Nucleus accumbens (tissue), 56 donors: ENCODE measurements at regions not wholly inside any gene's neighbourhood (a gene's known extent, or its start where the extent isn't known, plus 50 kb on each side); places are given as distances from the start of the nearest gene placed in this dataset.

Experiments used
- DNase-seq, 56 donors: peaks; one replicate each; lab custom pipeline; 2025; lab: John Stamatoyannopoulos, UW

DNA sequence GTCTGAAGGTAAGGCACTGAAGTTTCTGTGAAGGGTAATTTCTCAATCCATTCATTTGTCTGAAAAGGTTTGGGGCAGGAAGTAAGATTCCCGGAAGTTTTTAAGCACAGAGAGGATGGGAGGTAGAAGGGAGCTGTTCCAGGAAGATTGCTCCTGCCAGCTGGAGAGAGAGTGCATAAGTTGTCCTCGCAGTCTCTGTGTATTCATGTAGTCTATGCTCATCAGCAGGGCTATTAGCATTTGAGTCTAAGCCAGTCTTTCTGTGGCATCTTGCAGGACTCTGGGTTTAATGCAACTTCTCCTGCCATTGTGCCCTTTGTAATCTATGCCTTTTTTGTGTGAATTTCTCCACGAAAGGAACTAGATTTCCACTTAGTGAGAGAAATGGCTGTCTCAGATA lies 140.8 kb upstream of the FGGY start:
- DNase-seq: no peak

DNA sequence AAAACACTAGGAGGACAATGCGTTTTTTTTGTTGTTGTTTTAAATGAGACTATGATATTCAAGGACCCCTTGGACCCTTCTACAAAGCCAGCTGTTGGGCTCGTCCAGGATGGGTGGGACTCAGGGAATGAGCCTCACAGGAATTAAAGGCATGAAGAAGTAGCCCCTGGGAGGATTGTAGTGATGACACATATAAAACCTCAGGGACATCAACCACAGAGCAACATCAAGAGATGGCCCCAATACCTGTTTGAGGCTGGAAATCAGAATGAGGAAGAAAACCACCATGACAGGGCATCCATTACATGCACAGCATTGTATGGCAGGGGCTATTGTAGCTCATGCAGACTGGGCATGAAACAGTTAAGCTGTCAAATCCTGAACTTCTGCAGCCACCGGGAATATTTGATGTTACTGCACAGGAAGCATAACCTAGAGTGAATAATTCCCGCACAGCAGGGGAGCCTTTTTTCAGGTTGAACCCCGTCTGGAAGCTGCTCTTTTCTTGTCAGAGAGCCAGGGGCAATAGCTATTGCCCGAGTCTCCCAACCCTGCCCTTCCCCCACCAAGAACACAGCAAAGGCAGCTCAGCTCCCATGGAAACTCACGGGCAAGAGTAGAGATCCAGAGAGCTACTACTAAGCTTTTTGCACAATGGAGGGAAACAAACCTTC lies 140.2 kb upstream of the FGGY start:
- DNase-seq: peak in 8 of 56 donors; percentile 8 to 31 (median 16)

DNA sequence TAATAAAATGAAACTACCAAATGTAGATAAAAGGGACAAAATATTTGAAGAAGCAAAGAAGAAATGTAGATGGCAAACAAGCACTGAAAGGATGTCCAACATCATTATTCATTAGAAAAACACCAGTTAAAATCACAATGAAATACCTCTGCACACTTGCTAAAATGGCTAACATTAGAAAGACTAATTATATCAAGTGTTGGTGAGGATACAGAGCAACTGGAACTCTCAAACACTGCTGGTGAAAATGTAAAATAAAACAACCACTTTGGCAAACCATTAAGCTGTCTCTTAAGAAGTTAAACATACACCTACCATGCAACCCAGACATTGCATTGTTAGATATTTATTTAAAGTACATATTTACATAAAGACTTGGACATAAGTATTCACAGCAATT lies 138.6 kb upstream of the FGGY start:
- DNase-seq: no peak

DNA sequence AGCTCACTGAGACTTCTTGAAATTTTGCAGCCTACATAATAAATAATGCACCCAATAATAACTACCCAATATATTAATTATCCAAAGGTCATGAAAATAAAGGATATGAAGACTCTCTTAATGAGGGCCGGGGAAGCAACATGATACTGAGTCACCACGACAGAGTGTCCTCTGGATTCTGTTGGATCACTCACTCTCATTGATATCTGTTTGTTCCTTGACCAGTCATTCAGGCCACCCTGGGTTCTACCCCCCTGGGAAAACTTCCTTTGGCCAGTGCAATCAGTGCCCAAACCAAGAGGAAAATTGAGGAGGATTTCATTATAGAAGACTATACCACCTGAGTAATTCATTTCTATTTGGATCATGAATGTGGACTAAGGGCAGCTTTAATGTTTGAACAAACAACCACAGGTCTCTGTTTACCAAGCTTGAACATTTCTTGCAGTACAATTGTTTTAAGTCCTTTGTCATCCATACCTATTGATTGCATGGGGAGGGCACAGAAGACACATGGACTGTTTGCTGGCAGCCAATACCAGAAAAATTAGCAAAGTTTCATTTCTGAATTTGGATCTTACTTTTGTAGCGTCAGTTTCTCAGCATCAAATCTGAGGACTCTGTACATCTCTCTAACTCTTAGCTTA lies 137.2 kb upstream of the FGGY start:
- DNase-seq: no peak

DNA sequence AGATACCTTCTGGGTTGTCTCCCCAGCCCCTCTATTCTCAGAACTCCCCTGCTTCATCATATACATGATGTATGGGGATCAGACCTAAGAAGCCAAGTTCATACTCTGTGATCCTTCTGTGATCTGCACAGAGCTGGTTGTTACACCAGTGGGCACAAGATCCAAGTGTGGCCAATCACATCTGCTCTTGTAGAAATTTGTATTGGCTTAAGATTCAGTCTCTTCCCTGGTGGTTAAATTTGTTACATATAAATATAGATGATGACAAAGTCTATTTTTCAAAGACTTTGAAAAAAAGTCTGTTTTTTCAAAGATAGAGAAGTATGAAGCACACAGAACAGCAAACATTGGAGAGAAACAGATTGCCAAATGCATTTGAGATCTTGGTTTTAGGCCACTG lies 135.8 kb upstream of the FGGY start:
- no peak for DNase-seq

DNA sequence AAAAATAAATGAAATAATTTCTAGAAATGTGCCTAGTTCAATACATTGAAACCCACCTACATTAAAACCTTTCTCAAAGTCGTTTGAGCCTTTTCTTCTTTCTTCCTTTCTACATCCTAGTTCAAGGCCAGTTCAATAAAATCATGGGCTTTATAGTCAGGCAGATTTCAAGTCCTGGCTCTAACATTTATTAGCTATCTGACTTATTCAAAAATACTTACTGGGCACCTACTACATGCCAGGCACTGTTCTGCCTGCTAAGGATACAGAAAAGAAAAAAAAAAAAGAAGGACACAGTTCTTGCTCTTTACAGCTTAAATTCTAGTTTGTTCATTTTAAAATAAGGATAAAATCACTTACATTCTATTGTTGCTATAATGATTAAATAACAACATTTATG lies 134.2 kb upstream of the FGGY start:
- no peak for DNase-seq

DNA sequence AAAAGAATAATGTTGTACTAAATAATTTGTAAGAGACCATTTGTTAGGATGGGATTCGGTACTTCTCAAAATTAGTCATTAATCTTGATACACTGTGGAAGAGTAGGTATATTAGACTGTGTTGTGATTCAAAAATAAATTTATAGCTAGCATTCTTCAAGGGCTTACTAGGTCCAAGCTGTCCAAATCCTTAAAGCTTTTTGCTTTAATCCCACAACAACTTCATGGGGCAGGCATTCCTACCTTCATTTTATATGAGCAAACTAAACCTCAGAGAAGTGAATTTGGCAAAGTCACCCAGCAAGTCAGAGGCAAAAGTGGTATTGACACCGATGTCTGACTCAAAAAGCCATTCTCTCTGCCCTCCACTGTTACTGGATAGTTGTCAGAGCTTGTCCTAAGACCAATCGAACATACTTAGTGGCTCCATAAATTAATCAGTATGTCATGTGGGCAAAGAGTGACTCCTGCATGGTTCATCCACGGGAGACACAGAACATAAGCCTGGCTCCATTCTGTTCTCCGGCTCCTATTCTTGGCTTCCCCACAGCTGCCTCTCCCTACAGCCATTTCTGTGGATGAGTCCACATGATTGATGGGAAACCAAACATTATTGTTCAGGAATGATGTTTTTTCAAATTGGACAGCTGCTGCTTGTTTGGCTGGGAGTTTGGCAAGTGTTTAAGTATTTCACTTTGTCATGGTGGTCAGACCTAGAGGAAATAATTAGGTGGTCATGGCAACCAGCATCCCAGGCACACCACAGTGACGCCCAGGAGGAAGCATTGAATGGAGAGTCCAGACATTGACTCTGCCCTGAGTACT lies 133.4 kb upstream of the FGGY start:
- DNase-seq: no peak

DNA sequence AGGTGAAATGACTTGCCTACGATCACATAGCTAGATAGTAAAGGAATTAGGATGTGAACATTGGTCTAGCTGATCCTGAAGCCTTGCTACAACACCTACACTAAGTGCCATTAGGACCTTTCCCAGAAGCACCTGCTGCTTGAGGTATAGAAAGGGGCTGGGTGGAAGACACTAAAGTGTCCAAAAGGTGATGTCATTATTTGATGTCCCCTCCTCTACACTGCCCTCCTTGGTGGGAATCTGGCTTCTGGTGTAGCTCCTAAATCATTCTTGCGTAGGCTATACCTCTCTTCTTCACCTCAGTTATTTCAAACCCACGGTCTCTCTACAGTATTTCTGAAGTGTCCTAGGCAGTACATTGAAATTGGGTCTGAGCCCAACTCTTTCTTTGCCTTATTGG lies 132.5 kb upstream of the FGGY start:
- DNase-seq: no peak

DNA sequence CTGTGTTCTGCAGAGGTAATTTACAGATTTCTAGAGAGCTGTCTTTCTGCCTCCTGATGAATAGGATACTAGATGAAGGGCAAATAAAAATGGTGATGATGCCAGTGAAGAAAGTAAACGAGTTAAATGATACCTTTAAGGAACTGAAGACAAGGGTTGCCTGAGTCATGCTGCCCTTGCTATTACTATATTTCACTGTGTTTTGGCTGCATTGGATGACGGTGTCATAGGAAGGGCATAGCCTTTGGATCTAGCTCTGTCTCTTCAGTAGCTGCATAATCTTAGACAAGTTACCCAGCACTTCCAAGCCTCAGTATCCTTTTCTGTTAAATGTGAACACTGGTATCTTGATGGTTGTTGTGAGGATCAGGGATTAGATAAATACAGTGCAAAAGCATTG lies 131.5 kb upstream of the FGGY start:
- DNase-seq: no peak

DNA sequence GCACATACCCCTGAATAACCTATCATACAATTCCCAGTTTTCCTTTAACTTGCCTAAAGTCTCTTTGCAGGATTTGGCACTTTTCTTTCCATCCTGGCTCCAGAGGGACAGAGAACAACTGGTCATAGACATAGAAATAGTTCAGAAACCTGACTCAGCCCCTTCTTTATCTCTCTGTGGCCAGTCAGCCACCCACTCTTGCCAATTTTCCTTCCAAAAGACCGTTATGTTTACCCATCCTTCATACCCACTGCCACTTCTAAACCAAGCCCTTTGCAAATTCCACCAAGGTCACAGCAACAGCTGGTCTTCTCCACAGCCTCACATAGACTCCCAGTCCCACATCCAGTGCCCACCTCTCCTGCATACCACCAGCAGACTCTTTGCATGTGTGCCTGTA lies 127.2 kb upstream of the FGGY start:
- no peak for DNase-seq

DNA sequence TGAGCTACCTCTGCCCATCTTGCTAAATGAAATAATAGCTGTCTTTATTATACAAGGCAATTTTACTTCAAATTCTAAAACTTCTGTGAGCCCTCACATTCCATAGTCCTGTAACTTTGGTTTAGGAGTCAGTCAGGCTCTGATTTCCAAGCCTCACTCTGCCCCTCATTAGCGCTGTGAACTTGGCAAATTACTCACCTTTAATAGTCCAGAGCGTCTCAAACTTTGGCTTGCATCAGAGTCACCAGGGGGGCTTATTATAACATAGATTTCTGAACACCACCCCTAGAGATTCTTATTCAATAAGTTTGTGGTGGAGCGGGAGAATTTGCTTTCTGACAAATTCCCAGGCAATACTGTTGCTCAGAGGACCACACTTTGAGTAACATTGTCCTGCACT lies 126.2 kb upstream of the FGGY start:
- no peak for DNase-seq

DNA sequence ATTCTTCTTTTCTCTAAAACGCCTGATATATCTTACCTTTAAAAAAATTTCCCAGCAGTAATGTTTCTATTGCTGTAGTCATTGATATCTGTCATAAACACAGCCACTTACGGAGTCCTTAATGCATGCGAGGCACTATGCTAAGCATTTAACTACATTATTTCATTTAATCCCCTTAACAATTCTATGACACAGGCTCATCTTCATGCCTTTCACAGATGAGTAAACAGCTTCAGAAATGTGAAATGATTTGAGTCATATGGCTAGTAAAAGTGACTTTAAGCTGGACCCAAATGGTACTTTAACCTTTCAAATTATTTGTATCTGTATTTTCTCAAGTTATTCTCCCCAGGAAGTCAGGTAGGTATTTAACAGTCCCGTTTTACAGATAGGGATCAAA lies 125.1 kb upstream of the FGGY start:
- DNase-seq: no peak

DNA sequence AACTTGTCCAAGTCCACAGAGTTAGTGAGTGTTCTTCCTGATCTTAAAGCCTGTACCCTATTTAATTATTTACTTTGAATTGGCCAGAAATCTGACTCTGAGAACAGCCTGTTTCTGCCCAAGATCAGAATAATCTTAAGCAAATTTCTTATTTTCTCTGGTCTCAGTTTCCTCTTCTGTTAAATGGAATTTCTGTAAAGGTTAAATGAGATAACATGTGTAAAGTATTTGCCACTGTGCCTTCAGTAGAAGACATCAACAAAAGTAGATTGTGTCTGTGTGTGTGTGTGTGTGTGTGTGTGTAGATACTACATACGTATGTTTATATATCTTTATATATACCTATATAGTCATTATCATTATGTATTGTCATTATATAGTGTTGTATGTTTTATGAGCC lies 124.2 kb upstream of the FGGY start:
- no peak for DNase-seq

DNA sequence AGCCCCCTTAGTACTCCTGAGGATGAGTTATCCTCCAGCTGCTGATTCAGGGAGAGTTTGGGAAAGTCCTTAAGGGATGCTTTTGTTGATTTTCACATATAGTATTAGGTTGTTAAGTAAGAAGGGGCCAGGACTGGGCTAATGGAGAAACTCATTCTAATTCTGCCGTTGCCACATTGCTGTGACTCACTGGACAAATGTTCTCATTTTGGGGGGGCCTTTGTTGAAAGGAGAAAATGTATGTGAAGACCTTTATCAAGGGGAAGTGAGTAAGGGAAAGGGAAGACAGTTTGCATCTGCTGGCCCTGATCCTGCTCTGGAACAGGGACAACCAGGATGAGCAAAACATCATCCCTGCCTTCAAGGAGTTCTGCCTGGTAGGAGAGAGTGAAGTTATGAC lies 123.2 kb upstream of the FGGY start:
- DNase-seq: no peak

DNA sequence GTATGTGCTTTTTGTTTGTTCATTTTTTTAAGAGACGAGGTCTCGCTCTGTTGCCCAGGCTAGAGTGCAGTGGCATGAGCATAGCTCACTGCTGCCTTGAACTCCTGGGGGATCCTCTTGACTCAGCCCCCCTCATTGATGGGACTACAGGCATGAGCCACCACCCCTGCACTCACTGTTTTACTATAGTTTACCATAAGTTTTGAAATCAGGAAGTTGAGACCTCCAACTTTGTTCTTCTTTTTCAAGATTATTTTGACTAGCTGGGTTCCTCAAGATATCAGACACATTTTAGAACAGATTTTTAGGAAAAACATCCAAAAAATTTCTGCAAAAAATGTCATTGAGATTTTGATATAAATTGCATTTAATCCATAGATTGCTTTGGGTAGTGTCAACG lies 120.4 kb upstream of the FGGY start:
- DNase-seq: no peak

DNA sequence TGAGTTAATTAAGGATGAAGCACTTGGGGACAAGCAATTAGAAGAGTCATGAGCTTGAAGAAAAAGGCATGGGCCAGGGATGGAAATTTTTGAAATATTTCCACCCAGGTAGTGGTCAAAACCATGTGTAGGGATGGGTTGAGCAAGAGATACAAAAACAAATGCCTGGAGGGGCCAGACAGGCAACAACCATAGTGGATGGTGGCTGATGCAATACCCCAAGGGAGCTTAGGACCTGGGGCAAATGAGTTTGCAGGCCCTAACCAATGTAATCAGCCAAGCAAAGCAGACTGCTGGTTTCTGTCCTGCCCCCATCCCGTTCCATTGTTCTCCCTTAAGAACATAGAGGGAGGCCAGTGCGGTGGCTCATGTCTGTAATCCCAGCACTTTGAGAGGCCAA lies 119.1 kb upstream of the FGGY start:
- no peak for DNase-seq

DNA sequence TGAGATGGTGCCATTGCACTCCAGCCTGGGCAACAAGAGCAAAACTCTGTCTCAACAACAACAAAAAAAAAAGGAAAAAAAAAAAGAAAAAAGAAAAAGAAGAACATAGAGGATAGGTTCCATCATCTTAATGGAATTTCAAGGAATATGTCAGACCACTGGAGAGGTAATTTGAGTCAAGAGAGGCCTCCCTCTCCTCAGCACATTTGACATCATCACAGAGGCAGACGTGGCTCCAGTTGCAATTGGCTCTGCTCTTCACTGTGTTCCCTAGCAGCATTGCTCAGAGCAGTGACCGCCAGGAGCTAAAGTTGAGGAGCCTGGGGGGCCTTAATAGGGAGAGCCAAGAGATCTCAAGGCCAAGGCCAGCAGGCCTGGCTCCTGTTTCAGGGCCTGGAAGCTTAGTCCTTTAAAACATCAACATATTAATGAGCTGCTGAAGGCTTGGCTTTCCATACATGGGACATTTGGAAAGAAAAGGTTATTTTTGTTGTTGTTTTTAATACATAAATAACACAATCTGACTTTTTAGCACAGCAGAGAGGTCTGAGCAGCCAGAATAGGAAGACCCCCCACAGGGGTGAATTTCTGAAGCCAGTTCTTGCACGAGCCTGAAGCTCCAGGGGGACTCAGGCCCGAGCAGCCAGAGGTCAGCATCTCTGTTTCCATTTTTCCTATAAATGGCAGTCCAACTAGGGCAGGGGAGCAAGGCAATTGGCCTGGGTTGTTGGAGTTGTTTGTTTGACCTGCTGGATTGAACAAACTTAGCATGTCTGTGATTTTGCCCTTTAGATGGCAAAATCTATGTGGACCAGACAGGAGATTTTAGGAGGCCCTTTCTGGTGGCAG lies 118.3 kb upstream of the FGGY start:
- peak in 19 of 56 donors; percentile 1 to 51 (median 11) for DNase-seq

DNA sequence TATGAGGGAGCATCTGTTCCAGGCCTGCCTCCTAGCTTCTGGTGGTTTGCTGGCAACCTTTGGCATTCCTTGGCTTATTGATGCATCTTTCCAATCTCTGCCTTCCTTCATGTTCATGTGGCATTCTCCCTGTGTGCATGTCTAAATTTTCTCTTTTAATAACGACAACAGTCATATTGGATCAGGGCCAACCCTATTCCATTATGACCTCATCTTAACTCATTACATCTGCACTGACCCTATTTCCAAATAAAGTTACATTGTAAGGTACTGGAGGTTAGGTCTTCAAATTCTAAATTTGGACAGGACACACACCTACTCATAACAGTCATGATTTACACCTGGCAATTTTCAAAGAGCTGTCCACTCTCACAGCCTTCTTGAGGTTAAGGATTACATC lies 117.2 kb upstream of the FGGY start:
- no peak for DNase-seq

DNA sequence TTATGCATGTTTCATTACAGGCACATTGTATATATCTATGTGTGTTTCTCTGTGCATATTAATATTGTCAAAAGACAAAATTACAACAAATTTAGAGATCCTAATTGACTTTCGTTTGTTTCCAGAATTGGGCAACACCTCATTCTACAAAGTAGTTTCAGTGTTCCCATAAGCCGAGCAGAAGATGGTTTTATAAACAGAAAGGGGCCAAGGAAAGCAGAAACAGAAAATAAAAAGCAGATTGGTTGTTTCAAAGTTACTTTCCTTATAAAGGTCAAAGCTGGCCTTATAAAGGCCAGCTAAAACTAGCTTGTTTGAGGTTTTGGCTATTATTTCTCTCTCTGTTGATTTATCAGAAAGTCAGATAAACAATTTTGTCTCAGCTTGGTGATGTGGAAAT lies 116.2 kb upstream of the FGGY start:
- DNase-seq: no peak

DNA sequence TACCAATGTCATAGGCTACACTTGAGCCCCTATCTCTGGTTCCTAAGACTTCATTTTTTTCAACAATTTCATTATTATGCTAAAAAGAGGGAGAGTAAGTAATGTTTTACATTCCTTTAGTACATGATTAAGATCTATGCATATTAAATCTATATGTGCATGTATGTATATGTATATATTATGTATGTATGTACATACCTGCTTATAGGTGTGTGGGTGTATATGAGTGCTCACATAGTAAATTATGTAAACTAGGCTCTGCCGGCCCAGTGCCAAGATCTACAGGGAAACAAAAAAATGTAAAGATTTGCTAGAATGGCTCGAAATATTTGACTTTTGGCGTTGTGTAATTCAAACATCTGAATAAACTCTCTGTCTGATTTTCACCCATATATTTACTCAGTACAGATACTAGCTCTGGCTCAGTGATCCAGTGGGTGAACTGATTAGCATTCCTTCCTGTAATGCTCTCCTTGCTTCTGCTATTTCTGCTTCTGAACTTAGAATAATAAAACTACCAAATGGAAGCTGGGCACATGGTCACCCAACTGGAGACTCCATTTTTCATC lies 113.1 kb upstream of the FGGY start:
- no peak for DNase-seq
